ENCODE measurements at regions not wholly inside any gene's neighbourhood (a gene's known extent, or its start where the extent isn't known, plus 50 kb on each side); places are given as distances from the start of the nearest gene placed in this dataset.

DNA sequence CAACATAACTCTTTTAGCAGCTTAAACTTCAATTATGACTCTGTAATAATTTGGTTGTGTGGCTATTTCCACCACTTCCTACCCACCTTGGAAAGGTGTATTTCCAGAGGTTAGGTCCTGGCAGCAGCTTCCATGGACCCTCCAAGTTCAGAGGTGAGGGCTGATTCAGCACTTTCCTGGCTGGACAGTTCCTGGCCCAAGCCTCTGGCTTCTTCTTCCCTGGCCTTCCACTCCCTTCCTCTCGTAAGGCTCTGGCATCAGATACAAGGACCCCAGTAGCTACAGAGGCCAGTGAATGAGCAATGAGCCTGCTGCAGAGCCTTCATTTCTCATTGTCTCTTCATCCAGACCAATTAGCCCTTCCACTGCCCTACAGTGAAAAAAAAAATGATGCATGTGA is 98.1 kb upstream of the KIRREL3 start:
- no peak overlapping the region for H3K27ac ChIP-seq
- no peak for TF ChIP-seq CTCF (IDR thresholded peaks at IDR 0.05)
- no peaks in the 10 kb centered on the region for H3K9me3 ChIP-seq
- intact Hi-C loops (cut with DNase I; ENCODE audit: low total_unique reads): no loop called here
- no peaks in the 10 kb centered on the region for H3K27me3 ChIP-seq
- no peak overlapping the region for H3K4me3 ChIP-seq
- H3K36me3 ChIP-seq: no peaks in the 10 kb centered on the region
- DNase-seq: no peak
- no peaks in the 10 kb centered on the region for H3K4me1 ChIP-seq

GRCh38 chr11:127080735-127081134 is 80.2 kb upstream of the KIRREL3 start:
- Histone ChIP-seq H3K4me1 (no peaks in the 10 kb centered on the region), H3K27me3 (no peaks in the 10 kb centered on the region), H3K4me3 (no peak overlapping the region), H3K9me3 (no peaks in the 10 kb centered on the region), H3K27ac (no peak overlapping the region), H3K36me3 (no peaks in the 10 kb centered on the region)
- DNase-seq: no peak
- TF ChIP-seq CTCF (IDR thresholded peaks at IDR 0.05): no peak
- intact Hi-C loops (cut with DNase I; ENCODE audit: low total_unique reads): no loop called here

GRCh38 chr11:127075758-127076157 is 75.2 kb upstream of the KIRREL3 start:
- Histone ChIP-seq H3K4me3 (no peak overlapping the region), H3K36me3 (no peaks in the 10 kb centered on the region), H3K9me3 (no peaks in the 10 kb centered on the region), H3K4me1 (no peaks in the 10 kb centered on the region), H3K27me3 (no peaks in the 10 kb centered on the region), H3K27ac (no peak overlapping the region)
- DNase-seq: no peak
- TF ChIP-seq CTCF (IDR thresholded peaks at IDR 0.05): no peak
- intact Hi-C loops (cut with DNase I; ENCODE audit: low total_unique reads): no loop called here

DNA sequence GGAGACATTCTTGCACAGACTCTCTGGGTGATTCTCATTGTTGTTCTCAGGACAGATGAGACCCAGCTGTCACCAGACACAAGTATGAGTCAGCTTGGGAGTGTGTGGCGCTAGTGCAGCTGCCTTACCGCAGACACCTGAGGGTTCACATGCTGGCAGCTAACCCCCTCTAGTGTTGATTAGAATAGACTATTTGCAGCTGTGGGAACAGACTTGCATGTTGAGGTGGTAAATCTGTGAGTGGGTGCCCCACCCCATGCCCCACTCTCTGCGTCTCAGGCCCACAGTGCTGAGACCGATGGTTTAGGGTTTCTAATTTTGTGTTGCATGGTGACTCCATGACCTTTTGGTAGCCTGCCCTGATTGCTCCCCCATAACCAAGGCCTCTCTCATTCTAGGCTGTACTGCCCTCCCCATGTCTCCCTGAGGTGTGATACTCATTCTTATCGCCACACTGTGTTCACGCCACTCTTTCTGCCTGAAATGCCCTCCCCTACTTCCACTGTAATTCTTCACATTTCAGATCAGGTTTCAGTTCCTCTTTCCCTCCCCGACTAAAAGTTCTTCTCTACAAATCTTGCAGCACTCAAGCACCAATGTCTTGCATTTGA is 73.7 kb upstream of the KIRREL3 start:
- H3K9me3 ChIP-seq: no peaks in the 10 kb centered on the region
- no peaks in the 10 kb centered on the region for H3K4me1 ChIP-seq
- H3K36me3 ChIP-seq: no peaks in the 10 kb centered on the region
- H3K27me3 ChIP-seq: no peaks in the 10 kb centered on the region
- intact Hi-C loops (cut with DNase I; ENCODE audit: low total_unique reads): no loop called here
- no peak overlapping the region for H3K4me3 ChIP-seq
- no peak for TF ChIP-seq CTCF (IDR thresholded peaks at IDR 0.05)
- no peak overlapping the region for H3K27ac ChIP-seq
- DNase-seq: no peak

DNA sequence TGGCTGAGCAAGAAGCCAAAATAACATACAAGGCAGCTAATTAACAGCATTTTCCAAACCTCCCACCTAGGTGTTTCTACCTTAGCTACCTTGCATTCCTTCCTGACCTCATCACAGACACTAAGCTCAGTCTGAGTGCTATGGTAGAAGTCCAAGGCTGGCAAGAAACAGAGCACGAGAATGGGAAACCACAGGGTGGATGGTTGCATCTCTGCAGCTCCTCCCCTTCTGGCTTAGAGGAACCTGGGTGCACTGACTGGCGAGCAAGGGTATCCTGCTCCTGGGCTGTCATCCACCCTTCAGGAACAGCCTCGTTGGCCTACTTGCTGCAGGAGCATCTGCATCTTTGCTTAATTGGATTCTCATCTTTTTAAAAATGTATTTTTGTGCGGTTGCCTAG is 73.1 kb upstream of the KIRREL3 start:
- H3K36me3 ChIP-seq: no peaks in the 10 kb centered on the region
- H3K27me3 ChIP-seq: no peaks in the 10 kb centered on the region
- no peak overlapping the region for H3K27ac ChIP-seq
- no peaks in the 10 kb centered on the region for H3K9me3 ChIP-seq
- intact Hi-C loops (cut with DNase I; ENCODE audit: low total_unique reads): no loop called here
- no peak overlapping the region for H3K4me3 ChIP-seq
- TF ChIP-seq CTCF (IDR thresholded peaks at IDR 0.05): no peak
- no peak for DNase-seq
- H3K4me1 ChIP-seq: no peaks in the 10 kb centered on the region

GRCh38 chr11:127071606-127072005 is 71.0 kb upstream of the KIRREL3 start:
- Histone ChIP-seq H3K9me3 (no peaks in the 10 kb centered on the region), H3K36me3 (no peaks in the 10 kb centered on the region), H3K27ac (no peak overlapping the region), H3K4me3 (no peak overlapping the region), H3K4me1 (peaks cover 0 to 3% (median 1%) of the 10 kb centered on the region in 4 donors), H3K27me3 (no peaks in the 10 kb centered on the region)
- intact Hi-C loops (cut with DNase I; ENCODE audit: low total_unique reads): no loop called here
- no peak for DNase-seq
- no peak for TF ChIP-seq CTCF (IDR thresholded peaks at IDR 0.05)

All from tibial artery (tissue), 4 donors.